HG03378 (cell line): ENCODE measurements at regions not wholly inside any gene's neighbourhood (a gene's known extent, or its start where the extent isn't known, plus 50 kb on each side); places are given as distances from the start of the nearest gene placed in this dataset.
"Not testable (repeated sequence)": the region's sequence is repeated elsewhere in the genome, so short reads cannot be mapped to it uniquely, and the experiment has no call there.

ENCODE experiments used
- ATAC-seq: cut with Tn5 transposase; IDR thresholded peaks from one replicate; pipeline ENCODE4 v1.9.1; 2021; ENCODE audit warnings: mild to moderate bottlenecking, moderate library complexity; ENCODE audit not compliant: unreplicated experiment

GRCh38 chr15:84534561-84535235 lies 66.1 kb upstream of the ZSCAN2 start:
- ATAC-seq, result not testable (repeated sequence)

- ATAC-seq, result not testable (repeated sequence)
Measured at GRCh38 chr15:84536181-84536580, 64.6 kb upstream of the ZSCAN2 start.

- not testable (repeated sequence) for ATAC-seq
Measured at GRCh38 chr15:84544586-84544985, 56.2 kb upstream of the ZSCAN2 start.

- ATAC-seq, result not testable (repeated sequence)
Measured at GRCh38 chr15:84547150-84547549, 53.7 kb upstream of the ZSCAN2 start.

- ATAC-seq, result not testable (repeated sequence)
Measured at GRCh38 chr15:84550503-84550902, 50.3 kb upstream of the ZSCAN2 start.
